ENCODE measurements at regions not wholly inside any gene's neighbourhood (a gene's known extent, or its start where the extent isn't known, plus 50 kb on each side); places are given as distances from the start of the nearest gene placed in this dataset.

- TF ChIP-seq CTCF (CRISPR knock-in tag; IDR thresholded peaks at IDR 0.05) = no peak
- no peak for TF ChIP-seq SP5 (CRISPR knock-in tag; IDR thresholded peaks at IDR 0.05; ENCODE audit: borderline replicate concordance, low read depth)
- no peak for TF ChIP-seq ZNF841 (CRISPR knock-in tag; IDR thresholded peaks at IDR 0.05; ENCODE audit: borderline replicate concordance)
- no peak for TF ChIP-seq PBX3 (CRISPR knock-in tag; IDR thresholded peaks at IDR 0.05; ENCODE audit: borderline replicate concordance)
- no peak for TF ChIP-seq TAF15 (IDR thresholded peaks at IDR 0.05; ENCODE audit: low read depth, low read length, poor library complexity, severe bottlenecking)
- TF ChIP-seq HNRNPL (IDR thresholded peaks at IDR 0.05; ENCODE audit: low read depth, low read length) = no peak
- TF ChIP-seq ZKSCAN8 (CRISPR knock-in tag; IDR thresholded peaks at IDR 0.05; ENCODE audit: borderline replicate concordance) = no peak
Measured at GRCh38 chr7:112619343-112619742, 138.6 kb downstream of the LSMEM1 start.

All from HepG2 (cell line).